Stromal cell of bone marrow (primary cell): ENCODE measurements at regions not wholly inside any gene's neighbourhood (a gene's known extent, or its start where the extent isn't known, plus 50 kb on each side); places are given as distances from the start of the nearest gene placed in this dataset.
"Not testable (repeated sequence)": the region's sequence is repeated elsewhere in the genome, so short reads cannot be mapped to it uniquely, and the experiment has no call there.

Experiments
- DNase-seq: peaks from one replicate; pipeline ENCODE4 v3.0.0-alpha.2; 2012; ENCODE audit warnings: low read depth

DNA sequence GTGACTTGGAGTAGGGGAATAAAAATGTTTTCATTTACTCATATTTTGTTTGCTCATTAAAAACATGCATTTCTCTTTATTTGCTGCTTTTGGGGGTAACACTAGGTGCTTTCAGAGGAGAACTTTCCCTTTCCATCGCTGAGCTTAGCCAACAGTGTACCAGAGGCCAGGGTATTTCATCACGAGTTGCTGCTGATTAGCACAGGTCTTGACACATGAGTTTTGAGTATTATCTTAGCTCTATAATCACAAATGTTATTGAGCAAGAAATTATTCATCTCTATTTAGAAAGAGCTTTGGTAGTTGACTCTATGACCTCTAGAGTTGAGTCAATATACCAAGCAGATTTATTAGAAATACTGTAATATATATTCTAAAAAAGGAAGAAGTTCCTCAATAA lies 375.9 kb downstream of the NXPH1 start:
- no peak for DNase-seq

- DNase-seq: no peak
Measured at GRCh38 chr7:8817448-8818036, 384.1 kb downstream of the NXPH1 start.

GRCh38 chr7:8818406-8818805 lies 385.0 kb downstream of the NXPH1 start:
- no peak for DNase-seq

GRCh38 chr7:8822595-8822994 lies 389.2 kb downstream of the NXPH1 start:
- no peak for DNase-seq

- no peak for DNase-seq
Measured at GRCh38 chr7:8823486-8823885, 390.1 kb downstream of the NXPH1 start.

DNA sequence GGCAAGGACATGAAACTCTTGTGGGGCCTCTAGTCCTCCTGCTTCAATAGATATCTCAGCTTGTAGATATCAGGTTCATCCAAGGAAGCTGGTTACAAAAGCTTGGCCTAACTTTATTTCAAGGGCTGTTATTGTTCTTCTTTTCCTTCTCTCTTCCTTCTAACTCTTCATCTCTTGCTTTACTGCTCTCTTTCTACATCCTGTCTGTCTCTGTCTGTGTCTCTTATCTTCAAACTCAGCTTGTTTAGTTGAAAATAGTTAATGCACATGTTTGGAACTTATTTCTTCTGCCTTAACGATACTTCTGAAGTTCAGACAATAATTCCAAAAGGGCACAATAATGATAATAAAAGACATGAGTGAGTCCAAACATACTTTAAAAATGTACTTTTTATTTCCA lies 393.9 kb downstream of the NXPH1 start:
- no peak for DNase-seq

GRCh38 chr7:8829100-8829499 lies 395.7 kb downstream of the NXPH1 start:
- no peak for DNase-seq

- DNase-seq: no peak
Measured at GRCh38 chr7:8831376-8831775, 398.0 kb downstream of the NXPH1 start.

GRCh38 chr7:8833355-8833754 lies 399.9 kb downstream of the NXPH1 start:
- no peak for DNase-seq

GRCh38 chr7:8841171-8841570 lies 407.8 kb downstream of the NXPH1 start:
- no peak for DNase-seq

- DNase-seq: no peak
Measured at GRCh38 chr7:8871716-8872115, 438.3 kb downstream of the NXPH1 start.

GRCh38 chr7:8881916-8882315 lies 448.5 kb downstream of the NXPH1 start:
- DNase-seq: no peak

DNA sequence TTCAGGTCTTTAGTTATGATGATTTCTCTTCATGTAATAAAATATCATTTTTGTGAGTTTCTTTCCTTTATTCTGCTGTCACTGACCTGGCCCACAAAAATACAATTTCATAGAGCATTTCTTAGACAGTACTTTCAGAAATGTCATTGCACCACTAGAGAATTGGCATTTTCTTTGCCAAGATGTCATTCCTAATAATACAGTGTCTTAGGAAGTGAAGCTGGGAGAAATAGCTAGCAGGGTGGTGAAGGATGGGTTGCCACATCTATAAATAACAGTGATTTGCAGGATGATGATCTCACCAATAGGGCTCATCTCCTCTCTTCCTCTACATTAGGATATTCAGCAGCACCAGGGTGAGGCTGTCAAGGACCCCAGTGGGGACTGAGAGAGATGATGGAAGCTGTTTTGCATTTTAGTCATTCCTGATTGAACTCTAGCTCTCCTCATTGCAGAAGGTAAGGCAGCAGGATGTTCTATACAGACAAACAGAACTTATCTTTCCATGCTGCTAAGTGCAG lies 452.1 kb downstream of the NXPH1 start:
- DNase-seq: no peak

DNA sequence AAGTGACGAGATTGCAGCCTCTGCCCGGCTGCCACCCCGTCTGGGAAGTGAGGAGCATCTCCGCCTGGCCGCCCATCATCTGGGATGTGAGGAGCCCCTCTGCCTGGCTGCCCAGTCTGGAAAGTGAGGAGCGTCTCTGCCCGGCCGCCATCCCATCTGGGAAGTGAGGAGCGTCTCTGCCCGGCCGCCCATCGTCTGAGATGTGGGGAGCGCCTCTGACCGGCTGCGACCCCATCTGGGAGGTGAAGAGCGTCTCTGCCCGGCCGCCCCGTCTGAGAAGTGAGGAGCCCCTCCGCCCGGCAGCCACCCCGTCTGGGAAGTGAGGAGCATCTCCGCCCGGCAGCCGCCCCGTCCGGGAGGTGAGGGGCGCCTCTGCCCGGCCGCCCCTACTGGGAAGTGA lies 456.9 kb downstream of the NXPH1 start:
- DNase-seq: not testable (repeated sequence)

- no peak for DNase-seq
Measured at GRCh38 chr7:8893775-8894174, 460.4 kb downstream of the NXPH1 start.

DNA sequence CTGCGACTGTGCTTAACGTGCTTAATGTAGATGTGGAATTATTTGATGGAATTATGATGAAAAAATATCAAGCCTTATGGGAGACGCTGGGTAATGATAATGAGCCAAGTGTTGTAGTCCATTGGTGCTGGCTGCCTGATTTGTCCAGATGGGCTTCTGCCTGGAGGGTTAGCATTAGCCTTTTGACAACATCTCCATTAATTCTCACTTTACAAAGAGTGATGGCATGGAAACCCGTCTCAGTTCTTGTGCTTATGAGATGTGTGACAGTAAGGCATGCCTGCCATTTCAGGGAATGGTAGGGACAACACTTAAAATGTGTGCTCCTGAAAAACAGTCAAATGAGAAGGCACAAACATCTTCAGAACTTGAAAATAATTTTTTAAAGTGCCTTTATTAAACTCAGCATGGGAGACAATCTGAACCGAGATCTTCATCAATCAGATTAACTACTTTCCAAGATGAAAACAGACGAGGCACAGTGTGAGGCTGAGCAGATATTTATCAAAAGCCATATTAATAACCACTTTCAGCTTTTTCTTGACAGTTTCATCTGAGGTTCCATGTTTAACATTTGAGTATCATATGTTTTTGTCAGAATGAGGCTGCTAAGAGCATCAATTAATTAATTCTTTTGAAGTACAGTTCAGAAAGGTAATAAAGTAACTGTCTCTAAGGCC lies 473.1 kb downstream of the NXPH1 start:
- DNase-seq: no peak

DNA sequence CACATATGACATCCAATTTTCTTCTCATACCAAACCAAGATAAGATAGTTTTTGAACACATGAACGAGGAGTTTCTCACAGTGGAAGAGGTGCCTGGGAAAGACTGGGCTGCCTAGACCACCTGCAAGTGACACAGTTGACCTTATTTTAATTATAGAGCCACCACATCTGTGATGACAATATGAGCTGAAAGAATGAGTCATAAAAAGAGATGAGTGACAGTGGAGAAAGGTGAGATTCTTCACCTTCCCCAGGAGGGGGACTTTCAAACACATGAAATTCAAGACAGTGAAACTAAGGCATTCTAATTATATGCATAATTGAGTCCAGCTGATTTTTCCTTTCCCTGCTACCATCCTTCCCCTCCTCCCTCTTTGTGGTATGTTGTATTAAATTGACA lies 475.5 kb downstream of the NXPH1 start:
- DNase-seq: no peak

- no peak for DNase-seq
Measured at GRCh38 chr7:8913682-8914081, 480.3 kb downstream of the NXPH1 start.

DNA sequence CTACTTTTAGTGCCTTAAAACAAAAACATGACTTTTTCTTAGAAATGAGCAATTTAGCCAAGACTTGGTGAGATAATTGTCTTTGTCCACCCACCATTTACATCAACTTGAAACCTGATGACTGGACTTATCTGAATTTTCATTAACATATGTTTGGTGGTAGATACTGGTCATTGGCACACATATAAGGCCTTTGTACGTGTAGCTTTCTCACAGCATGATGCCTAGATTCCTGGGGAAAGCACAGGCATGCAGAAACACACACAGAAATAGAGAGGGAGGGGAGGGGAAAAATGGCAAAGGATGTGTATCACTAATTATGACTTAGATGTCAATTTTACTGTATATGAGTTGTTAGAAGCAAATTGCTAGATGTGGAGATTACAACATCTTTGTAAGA lies 488.4 kb downstream of the NXPH1 start:
- DNase-seq: no peak

DNA sequence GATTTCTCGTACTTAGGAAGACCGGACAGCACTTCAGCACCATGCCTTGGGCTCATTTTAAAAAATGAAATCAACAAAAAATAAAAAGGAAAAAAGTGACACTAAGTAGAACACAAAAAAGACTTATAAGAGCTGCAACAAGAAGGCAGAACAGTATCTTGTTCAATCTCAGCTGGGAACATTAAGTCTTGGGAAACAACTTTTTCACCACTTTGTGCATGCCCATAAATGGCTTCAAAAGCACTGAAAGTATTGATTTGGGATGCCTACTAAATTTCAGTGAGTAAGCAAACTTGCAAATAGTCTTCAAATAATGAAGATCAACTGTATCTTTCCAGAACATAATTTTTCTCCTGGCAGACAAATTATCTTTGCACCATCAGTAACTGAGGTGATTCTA lies 489.3 kb downstream of the NXPH1 start:
- DNase-seq: no peak

DNA sequence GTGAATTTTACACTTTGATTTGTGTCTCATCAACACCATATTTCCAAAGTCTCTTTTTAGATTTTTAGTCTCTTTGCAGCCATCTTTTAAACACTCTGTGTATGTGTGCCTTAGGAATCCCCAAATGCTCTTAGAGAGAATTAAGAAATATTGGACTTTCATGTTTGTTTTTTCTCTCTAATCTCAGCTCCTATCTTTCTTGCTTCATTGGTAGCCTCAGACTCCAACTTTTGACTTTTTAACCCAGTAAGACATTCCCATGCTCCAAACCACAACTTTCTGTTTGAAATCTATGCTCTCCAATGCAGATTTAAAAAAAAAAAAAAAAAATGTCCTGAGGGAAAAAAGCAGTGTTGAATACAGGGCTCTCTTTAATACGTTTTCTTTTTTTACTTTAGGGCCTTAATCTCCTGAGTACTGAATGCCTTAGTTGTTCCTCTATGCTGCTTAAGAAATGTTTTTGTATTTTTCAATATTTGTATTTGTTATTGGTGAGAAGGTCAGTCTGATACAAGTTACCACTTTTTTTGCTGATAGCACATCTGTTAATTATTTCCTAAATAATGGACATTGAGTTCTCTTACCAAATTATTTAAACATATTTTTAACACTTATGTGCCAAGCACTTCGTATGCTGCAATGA lies 489.9 kb downstream of the NXPH1 start:
- no peak for DNase-seq

DNA sequence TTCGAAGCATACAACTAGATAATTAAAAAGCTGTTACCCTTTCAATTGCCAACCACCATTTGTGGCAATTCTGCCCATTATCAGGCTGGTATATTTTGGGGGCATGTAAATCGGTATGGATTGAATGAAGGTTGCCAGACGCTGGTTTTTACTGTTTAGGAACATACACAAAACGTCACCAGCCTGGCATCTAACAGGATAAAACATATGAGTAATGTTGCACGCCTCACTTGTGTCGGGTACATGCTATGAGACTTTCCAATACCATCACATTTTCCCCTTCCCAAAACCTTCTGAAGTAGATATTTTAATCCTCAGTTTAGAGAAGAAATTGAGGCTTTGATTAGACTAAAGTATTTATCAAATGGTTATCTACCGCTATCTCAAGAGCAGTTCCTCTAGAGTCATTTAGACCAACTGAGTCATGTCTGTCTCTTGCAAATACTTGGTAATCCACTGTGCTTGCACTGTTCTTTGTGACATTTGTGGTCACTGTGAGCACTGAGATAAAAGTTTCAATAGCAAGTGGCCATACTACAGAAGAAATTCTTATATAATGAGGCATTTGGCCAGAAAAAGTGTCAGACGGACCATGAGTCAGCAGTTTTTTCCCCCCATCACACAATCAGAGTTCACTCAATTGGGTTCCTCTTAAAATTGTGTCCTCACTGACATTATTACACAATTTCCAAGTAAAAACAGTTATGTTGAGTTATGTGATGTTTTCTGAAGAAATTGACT lies 498.7 kb downstream of the NXPH1 start:
- no peak for DNase-seq

GRCh38 chr7:8932751-8933150 lies 499.3 kb downstream of the NXPH1 start:
- no peak for DNase-seq
